ENCODE measurements at regions not wholly inside any gene's neighbourhood (a gene's known extent, or its start where the extent isn't known, plus 50 kb on each side); places are given as distances from the start of the nearest gene placed in this dataset.

DNA sequence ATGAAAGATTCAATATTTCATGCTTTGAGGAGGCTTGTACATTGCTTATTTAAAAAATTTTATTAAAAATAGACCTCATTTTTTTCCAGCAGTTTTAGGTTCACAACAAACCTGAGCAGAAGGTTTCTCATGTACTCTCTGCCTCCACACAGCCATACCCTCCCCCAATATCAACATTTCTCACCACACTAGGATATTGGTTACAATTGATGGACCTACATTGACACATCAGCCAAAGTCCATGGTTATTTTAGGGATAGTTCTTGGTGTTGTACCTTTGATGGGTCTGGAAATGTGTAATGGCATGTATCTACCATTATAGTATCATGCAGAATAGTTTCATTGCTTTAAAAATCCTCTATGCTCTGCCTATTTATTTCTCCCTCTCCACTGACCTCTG is 611.0 kb downstream of the KCTD8 start:
- DNase-seq, result no peak

DNA sequence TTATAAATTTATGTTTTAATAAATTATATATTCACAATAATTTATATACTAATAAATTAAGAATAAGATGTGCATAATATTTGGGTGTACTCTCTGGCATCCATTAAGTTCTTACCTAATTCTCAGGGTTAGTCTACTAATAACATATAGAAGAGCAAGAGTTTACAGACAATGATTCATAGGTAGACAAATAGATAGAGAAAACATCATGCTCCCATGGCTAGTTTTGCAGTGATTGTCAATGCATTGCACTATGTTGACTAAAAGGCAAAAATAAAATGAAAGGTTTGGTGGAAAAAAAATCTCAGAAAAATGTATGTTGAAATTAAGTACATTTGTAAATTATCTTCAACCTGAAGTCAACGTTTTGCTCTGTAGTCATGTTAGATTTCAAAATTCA is 606.0 kb downstream of the KCTD8 start:
- no peak for DNase-seq

DNA sequence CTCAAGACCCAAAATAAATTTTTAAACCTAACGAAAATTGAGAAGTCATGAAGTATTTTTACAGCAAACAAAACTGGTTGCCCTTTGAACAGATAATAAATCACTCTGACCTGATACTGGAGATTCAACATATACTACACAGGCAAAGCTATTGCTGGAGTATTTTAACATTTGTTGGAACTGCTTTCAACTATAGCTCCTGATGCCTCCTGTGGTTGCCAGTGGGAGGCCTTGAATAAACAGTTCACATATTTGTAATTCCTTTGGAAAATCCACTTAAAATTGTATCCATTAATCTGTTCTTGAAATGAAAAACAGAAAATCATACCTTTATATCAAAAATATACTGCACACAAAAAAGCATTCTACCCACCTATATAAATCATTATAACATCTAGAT is 605.1 kb downstream of the KCTD8 start:
- DNase-seq, result no peak

DNA sequence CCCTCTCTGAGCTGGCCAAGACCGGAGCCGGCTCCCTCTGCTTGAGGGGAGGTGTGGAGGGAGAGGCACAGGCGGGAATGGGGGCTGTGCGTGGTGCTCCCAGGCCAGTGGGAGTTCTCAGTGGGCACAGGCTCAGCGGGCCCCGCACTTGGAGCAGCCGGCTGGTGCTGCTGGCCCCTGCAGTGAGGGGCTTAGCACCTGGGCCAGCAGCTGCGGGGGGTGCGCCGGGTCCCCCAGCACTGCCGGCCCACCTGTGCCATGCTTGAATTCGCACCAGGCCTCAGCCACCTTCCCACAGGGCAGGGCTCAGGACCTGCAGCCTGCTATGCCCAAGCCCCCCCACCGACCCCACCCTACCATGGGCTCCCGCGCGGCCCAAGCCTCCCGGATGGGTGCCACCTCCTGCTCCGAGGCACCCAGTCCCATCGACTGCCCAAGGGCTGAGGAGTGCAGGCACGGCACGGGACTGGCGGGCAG is 602.5 kb downstream of the KCTD8 start:
- DNase-seq, result no peak

DNA sequence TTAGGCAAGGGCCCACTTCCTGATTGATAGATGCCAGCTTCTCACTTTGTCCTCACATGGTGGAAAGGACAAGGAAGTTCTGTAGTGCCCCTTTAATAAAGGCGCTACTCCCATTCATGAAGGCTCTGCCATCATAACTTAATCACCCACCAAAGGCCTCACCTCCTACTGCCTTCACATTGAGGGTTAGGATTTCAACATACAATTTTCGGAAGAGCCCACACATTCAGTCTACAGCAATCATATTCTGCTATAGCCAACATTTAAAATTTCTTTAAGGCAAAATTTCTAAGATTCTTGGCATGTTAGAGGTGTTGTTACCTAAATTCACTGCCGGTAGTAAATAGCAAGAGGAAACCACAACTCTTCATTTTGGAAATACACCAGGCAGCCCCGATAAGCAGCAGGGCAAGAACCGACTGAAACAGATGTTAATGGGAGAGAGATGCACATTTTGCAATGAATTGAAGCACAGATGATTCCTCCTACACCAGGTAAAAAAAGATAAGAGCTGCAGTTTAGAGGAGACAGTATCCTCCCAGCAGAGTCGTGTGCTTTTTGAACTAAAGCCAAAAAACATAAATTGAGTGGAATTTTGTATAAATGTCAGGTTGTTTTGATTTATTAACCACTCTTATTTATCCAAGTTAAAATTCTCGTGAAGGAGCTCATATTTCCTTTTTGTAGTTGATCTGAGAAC is 594.9 kb downstream of the KCTD8 start:
- DNase-seq, result no peak

DNA sequence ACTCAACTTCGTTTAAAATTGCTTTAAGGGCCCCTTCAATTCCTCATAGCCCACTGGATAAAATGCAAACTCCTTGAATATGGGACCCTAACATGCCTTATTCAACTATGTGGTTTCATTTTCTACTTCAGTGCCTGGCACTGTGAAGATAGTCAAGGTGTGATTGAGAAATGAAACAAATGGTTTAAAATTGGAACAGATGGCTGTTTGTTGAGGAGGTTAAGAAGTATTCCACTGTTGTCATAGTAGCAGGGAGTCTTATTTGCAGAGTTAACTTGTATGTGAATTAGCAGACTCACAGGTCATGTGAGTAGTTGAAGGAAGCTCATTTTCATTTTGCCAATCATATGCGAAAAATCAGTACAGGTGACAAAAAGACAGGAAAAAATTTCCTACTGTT is 593.3 kb downstream of the KCTD8 start:
- no peak for DNase-seq

DNA sequence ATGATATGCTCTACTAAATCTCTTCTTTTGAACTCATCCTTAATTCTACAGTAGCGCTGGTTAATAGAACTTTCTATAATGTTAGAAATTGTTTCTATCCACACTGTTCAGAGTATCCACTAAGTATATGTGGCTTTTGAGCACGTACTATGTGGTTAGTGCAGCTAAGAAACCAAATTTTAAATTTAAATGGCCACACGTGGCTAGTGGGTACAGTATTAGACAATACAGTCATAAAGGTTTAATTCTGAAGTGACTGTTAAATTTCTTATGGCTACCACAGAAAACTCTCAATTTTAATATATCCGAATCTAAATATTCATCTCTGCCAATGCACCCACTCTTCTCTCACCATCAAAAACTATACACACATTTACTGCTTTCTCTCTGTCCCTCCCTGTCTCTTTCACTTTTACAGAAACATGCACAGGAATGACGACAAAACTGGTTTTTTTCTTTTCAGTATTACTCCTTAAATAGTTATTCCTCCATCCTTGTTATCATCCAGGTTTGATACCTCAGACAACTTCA is 583.9 kb downstream of the KCTD8 start:
- no peak for DNase-seq

DNA sequence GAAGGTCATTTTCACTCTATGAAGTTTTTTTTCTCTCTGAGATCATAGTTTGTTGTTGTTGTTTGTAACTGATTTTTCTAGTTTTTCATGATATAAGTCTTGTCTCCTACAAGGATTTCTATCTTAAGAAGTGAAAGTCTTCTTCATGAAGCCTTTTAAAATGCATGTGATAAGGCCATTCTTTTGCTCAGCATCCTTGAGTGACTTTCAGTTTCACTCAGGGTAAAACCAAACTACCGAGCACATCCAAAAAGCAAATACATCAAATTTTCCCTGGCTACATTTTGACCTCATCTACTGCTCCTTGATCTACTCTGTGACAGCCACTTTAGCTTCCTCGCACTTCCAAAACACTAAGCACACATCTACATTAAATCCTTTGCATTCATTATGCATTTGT is 580.7 kb downstream of the KCTD8 start:
- DNase-seq, result no peak

DNA sequence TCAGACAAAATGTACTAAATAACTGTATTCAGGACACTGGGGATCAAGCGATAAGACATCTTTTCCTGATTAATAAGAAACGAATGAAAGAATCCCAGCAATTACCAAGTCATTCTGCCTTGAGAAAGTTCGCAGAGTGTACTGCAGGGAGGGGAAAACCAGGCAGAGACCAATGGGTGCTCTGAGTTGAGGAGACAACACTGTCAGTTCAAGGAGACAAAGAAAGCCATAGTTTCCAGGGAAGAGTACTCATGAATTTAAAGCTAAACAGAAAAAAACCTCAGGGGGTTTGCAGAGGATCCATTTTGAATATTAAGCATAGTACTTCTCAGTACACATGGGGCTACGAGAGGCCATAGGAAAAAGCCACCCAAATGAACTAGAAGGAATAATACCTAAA is 573.0 kb downstream of the KCTD8 start:
- no peak for DNase-seq

DNA sequence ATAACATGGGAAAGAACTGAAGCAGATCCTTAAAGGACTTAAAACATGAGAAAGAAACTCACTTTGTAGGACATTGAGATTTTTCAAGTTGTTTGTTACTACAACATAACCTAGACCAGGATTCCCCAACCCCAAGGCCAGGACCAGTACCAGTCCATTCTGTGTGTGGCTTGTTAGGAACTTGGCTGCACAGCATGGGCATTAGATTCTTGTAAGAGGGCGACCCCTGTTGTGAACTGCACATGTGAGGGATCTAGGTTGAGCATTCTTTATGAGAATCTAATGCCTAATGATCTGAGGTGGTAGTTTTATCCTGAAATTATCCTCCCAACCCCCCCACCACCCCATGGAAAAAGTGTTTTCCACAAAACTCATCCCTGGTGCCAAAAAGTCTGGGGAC is 566.1 kb downstream of the KCTD8 start:
- no peak for DNase-seq

DNA sequence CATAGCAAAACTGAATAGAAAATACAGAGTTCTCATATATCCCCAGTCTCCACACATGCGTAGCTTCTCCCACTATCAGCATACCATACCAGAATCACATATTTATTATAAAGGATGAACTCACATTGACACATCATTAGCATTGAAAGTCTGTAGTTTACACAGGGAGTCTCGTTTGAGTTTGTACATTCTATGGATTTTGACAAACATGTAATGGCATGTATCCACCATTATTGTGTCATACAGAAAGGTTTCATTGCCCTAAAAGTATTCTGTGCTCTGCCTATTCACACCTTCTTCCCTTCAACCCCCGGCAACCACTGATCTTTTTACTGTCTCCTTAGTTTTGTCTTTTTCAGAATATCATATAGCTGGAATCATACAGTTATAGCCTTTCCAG is 562.4 kb downstream of the KCTD8 start:
- DNase-seq, result no peak

DNA sequence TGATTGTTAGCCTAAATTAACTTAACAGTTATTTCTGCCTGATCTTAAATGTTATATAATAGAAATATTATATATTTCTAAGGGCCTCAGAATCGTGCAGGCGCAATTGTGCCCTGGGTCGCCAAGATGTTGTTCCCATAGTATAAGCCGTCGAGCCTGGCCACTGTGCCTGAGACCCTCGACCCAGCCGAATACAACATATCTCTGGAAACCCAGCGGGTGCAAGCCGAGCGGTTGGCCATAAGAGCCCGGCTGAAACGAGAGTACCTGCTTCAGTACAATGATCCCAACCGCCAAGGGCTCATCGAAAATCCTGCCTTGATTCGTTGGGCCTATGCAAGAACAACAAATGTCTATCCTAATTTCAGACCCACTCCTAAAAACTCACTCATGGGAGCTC is 549.8 kb downstream of the KCTD8 start:
- no peak for DNase-seq

DNA sequence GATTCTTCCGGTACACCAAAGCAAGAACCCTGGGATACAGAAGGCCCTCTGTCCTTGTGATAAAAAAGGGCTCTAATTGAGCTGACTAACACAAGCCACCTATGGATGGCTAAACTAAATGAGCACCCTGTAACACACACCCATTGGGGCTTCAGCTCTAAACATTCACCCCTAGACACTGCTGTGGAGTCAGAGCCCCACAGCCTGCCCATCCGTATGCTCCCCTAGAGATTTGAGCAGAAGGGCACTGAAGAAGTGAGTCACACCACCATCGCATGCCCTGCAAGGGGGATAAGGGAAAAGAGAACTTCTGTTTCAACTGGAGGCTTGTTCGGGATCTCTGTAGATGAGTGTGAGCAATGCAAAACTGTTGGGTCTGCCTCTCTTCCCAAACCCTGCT is 545.2 kb downstream of the KCTD8 start:
- DNase-seq, result no peak

DNA sequence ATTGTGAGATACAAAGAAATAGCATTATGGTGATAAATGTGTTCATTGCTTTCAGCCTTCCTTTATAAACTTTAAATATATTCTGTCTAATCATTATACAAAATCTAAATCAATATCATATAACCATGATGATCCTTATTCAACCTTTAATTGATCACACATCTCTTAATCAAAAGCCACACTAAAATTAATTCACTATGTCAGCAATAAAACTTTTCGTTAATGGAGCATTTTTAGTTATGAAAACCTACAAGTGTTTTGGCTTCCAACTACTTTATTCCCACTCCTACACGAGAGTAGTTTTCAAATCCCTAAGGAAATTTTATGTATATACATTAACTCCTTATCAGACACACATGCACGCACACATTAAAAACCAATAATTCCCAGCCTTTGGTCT is 530.2 kb downstream of the KCTD8 start:
- no peak for DNase-seq

DNA sequence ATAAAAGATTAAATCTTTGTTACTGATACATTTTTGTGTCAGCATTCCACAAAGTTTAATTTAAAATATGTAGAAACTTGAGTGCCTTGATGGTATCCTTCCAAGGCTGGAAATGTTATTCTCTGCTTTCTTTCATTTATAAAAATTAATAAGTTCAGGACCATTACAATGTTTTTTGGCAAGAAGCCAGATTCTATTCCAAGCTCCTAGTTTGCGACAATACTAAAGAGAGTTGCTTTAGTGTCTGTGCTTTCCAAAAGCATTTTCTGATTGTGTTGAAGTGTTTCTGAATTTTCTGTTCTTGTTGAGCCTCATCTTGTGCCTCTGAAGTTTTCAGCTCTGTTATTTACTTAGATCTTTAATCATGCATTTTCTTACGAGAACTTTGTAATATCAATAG is 516.2 kb downstream of the KCTD8 start:
- no peak for DNase-seq

DNA sequence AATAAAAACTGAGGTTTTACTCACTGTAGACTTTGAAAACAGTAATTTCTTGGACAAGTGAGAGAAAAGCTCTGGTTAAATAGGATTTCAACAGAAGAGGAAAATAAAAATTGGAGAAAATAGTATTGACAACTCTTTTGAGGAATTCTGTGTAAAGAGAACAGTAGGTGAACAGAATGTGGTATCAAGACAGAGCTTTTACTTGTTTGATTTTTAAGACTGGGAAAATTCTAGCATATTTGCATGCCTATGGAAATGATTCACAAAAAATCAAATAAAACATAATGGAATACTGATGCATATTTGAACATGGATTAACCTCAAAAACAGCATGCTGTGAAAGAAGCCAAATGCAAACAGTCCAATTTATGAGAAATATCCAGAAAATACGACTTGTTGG is 504.6 kb downstream of the KCTD8 start:
- no peak for DNase-seq

DNA sequence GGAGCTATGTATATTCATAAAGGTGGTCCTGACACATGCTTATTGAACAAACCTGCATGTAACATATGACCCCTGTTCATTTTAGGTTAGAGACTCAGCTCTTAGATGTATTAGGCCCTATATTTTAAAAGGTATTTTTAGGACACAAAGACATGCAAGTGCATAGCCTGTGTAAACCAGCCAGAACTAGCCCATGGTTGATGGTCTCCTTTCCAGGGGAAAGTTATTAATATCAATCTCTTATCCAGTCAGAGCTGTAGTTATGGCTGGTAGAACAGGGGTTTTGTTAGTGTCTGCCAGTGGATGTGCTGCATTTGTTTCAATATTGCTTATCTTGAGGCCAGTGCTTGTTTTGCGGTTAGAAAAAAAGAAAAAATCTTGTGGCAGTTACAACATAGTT is 488.6 kb downstream of the KCTD8 start:
- no peak for DNase-seq

DNA sequence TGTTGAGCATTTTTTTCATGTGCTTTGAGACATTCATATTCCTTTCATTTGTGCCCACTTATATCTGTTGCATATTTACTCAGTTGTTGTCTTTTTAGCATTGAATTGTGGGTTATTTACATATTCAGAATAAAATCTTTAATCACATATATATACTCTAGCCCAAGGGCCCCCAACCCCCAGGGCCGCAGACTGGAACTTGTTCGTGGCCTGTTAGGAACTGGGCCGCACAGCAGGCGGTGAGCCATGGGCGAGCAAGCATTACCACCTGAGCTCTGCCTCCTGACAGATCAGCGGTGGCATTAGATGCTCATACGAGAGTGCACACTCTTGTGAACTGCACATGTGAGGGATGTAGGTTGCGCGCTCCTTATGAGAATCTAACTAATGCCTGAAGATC is 480.6 kb downstream of the KCTD8 start:
- no peak for DNase-seq

DNA sequence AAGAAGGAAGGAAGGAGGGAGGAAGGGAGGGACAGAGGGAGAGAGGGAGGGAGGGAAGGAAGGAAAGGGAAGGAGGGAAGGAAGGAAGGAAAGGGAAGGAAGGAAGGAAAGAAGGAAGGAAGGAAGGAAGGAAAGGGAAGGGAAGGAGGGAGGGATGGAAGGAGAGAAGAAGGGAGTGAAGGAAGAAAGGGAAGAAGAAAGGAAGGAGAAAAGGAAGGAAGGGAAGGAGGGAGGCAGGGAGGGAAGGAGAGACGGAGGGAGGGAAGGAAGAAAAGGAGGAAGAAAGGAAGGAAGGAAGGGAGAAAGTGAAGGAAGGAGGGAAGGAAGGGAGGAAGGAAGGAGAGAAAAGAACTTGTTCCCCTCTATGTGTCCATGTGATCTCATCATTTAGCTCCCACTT is 465.0 kb downstream of the KCTD8 start:
- DNase-seq, result no peak

DNA sequence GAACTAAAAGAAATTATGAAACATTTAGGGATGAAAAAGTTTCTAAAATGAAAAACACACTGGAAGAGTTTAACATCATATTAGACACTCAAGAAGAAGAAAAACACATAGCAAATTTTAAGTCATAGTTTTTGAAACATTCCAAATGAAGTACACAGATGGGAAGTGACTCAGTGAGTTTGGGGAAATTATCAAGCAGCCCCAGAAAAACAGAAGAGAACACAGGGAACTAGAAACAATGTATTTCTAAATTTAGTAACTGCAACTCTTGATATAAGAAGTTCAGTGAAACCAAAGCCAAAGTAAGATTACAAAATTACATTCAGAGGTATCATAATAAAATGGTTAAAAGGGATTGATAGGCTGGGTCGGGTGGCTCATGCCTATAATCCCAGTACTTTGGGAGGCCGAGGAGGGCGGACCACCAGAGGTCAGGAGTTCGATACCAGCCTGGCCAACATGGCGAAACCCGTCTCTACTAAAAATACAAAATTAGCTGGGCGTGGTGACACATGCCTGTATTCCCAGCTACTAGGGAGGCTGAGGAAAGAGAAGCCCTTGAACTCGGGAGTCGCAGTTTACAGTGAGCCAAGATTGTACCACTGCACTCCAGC is 461.2 kb downstream of the KCTD8 start:
- no peak for DNase-seq

DNA sequence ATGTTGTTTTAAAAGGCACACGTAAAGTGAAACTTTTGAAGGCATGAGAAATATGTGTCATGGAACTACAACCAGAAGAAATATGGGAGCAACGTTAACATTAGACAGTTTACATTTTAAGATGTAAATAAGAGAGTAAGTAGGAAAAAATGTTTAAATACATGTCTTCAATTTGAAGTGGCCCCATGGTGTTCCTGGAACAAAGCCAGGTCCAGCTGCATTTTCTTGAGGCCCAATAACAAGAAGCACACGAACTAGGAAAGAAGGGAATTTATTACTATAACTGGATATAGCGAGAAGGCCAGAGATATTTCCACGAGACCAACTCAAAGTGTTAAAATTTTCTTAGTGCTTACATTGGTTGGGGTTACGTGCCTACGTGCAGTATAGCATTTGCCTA is 458.1 kb downstream of the KCTD8 start:
- DNase-seq, result no peak

DNA sequence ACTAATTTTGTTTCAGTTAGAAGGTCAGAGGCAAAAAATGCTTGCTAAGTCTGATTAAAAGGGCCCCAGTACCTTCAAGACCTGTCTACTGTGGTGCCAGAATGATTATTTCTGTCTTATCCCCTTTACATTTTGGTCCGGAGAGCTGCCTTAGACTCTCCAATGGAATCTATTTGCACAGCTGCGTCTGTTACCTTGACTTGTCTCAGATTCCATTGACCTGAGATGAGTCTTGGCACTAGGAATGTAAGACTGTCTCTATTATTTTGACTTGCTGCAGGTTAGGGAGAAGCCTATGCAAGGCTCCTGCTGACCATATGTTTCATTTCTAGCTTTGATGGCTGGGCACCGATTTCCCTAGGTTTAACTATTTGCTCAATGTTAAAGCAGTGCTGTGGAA is 457.6 kb downstream of the KCTD8 start:
- DNase-seq, result no peak

DNA sequence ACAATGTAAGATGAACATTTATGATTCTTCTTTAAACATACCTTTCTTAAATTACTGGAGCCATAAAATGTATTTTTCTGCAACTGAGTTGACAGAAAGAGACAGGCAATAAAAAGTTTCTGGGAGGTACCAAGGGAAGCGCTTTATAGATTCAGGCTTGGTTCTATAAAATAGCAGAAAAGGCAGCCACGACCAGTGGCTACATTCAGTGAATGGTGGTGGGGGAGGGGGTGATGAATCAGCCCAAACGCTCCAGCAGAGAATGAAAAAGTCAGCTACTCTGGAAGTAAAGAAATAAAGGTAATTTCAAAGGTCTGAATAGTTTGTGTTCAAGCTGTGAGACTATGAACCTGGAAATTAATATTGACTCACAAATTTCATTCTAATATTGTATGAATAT is 456.1 kb downstream of the KCTD8 start:
- no peak for DNase-seq

DNA sequence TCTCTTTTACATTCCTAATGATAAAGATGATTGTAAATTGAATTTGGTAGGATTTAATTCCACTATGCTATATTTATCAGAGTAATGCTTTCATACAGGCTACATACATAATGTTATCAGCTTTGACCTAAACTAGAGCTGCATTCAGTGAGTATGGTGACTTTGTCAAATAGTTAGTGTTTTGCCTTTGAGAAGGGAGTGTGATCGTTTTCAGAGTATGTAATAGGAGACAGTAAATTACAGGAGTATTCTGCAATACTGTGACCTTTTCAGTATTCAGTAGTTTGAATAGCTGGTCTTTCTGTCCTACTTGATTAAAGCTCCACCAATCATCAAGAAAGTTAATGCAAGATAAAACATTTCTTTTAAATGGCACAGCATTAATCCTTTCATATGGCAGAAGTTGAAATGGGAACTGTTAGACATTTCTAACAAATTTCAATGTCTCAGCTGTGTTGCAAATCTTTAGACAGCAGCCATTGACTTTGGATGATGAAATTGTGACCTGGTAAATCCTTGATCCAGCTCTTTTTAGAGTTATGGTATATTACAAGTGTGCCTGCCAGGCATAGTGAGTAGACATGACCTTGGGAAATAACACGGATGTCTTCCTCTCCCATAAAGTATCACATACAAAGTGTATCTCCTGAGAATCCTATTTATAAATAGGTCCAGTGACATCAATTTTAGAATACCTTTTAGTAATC is 455.3 kb downstream of the KCTD8 start:
- no peak for DNase-seq

All from T1000 (cell line).